ENCODE measurements at regions not wholly inside any gene's neighbourhood (a gene's known extent, or its start where the extent isn't known, plus 50 kb on each side); places are given as distances from the start of the nearest gene placed in this dataset.

GRCh38 chr7:22561895-22562593, 62.1 kb upstream of the STEAP1B start:
- TF ChIP-seq CTCF (IDR thresholded peaks at IDR 0.05 in 4 of 5, conservative IDR thresholded peaks at IDR 0.05 in 1 of 5), result no peak
- TF ChIP-seq POLR2A (IDR thresholded peaks at IDR 0.05), result no peak

Measured in gastrocnemius medialis (tissue), 4 donors.